Neural cell (in vitro differentiated cells): ENCODE measurements at regions not wholly inside any gene's neighbourhood (a gene's known extent, or its start where the extent isn't known, plus 50 kb on each side); places are given as distances from the start of the nearest gene placed in this dataset.

Experiments used
- EP300 ChIP-seq: fragments of 450-650 bp; conservative IDR thresholded peaks from 2 replicates; pipeline ENCODE4 v1.6.1; 2014; ENCODE audit warnings: antibody characterized with exemption, mild to moderate bottlenecking, moderate library complexity; ENCODE audit not compliant: poor library complexity, severe bottlenecking
- EZH2 ChIP-seq: fragments of 200-600, 300-800 bp; shearing (Covaris generic), sonication (generic); IDR thresholded peaks from 2 replicates; pipeline ENCODE4 v1.6.1; 2014; ENCODE audit warnings: antibody characterized with exemption, low read length, borderline replicate concordance, mild to moderate bottlenecking; ENCODE audit not compliant: insufficient read depth, poor library complexity, severe bottlenecking
- MXI1 ChIP-seq: fragments of 450-650 bp; conservative IDR thresholded peaks from 2 replicates; pipeline ENCODE4 v1.6.1; 2014; ENCODE audit warnings: antibody characterized with exemption, mild to moderate bottlenecking; ENCODE audit not compliant: poor library complexity, severe bottlenecking
- POLR2AphosphoS5 ChIP-seq: IDR thresholded peaks from 2 replicates; pipeline ENCODE4 v1.6.1; 2012
- RAD21 ChIP-seq: fragments of 450-650 bp; conservative IDR thresholded peaks from 2 replicates; pipeline ENCODE4 v1.6.1; 2014; ENCODE audit warnings: antibody characterized with exemption, mild to moderate bottlenecking, moderate library complexity
- SMC3 ChIP-seq: fragments of 450-650 bp; conservative IDR thresholded peaks from 2 replicates; pipeline ENCODE4 v1.6.1; 2014; ENCODE audit warnings: antibody characterized with exemption, mild to moderate bottlenecking, moderate library complexity; ENCODE audit not compliant: poor library complexity
- TAF1 ChIP-seq: IDR thresholded peaks from 2 replicates; pipeline ENCODE4 v1.6.1; 2012; ENCODE audit warnings: low read depth
- TF ChIP-seq, protein P1 (sequence below): fragments of 450-650 bp; IDR thresholded peaks from 2 replicates; pipeline ENCODE4 v1.5.1; 2014; ENCODE audit warnings: antibody characterized with exemption, mild to moderate bottlenecking, moderate library complexity; ENCODE audit not compliant: poor library complexity, severe bottlenecking
- TF ChIP-seq, protein P2 (sequence below): IDR thresholded peaks from 2 replicates; pipeline ENCODE4 v1.6.1; 2012; ENCODE audit warnings: borderline replicate concordance

DNA sequence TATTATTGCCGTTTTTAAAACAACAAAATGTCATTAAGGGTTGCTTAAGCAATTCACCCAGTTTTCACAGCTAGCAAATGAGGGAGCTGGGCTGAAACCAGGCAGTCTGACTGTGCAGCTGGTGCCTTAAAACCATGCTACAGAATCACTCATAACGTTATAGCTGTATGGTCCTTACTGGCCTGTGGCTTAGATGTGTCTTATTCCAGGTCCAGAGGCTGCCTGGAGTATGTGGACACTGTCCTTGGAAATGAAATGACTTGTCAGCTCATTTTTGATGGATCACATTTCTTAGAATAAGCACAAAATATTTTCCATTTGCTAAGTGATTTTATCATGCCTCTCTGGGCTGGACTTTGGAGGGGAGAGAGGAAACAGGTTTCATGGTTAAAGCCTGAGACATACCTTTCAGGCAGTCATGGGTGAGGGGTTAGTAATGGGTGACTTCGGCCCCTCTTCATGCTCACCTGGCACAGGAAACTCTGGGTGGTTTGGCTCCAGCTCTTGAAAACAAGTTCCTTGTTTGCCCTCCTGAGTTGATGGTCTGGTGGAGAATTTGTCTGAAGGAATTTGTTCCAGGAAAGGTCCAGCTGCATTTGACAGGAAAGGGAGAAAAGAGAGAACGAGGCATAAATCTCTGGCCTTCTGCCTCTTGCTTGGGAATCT is 823.2 kb downstream of the DHX35 start:
- TF ChIP-seq POLR2AphosphoS5 (no peak), EP300 (no peak), EZH2 (no peak), MXI1 (no peak), RAD21 (no peak), SMC3 (no peak), TAF1 (no peak)
- TF ChIP-seq, protein P1, sequence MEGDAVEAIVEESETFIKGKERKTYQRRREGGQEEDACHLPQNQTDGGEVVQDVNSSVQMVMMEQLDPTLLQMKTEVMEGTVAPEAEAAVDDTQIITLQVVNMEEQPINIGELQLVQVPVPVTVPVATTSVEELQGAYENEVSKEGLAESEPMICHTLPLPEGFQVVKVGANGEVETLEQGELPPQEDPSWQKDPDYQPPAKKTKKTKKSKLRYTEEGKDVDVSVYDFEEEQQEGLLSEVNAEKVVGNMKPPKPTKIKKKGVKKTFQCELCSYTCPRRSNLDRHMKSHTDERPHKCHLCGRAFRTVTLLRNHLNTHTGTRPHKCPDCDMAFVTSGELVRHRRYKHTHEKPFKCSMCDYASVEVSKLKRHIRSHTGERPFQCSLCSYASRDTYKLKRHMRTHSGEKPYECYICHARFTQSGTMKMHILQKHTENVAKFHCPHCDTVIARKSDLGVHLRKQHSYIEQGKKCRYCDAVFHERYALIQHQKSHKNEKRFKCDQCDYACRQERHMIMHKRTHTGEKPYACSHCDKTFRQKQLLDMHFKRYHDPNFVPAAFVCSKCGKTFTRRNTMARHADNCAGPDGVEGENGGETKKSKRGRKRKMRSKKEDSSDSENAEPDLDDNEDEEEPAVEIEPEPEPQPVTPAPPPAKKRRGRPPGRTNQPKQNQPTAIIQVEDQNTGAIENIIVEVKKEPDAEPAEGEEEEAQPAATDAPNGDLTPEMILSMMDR: no peak
- TF ChIP-seq, protein P2, sequence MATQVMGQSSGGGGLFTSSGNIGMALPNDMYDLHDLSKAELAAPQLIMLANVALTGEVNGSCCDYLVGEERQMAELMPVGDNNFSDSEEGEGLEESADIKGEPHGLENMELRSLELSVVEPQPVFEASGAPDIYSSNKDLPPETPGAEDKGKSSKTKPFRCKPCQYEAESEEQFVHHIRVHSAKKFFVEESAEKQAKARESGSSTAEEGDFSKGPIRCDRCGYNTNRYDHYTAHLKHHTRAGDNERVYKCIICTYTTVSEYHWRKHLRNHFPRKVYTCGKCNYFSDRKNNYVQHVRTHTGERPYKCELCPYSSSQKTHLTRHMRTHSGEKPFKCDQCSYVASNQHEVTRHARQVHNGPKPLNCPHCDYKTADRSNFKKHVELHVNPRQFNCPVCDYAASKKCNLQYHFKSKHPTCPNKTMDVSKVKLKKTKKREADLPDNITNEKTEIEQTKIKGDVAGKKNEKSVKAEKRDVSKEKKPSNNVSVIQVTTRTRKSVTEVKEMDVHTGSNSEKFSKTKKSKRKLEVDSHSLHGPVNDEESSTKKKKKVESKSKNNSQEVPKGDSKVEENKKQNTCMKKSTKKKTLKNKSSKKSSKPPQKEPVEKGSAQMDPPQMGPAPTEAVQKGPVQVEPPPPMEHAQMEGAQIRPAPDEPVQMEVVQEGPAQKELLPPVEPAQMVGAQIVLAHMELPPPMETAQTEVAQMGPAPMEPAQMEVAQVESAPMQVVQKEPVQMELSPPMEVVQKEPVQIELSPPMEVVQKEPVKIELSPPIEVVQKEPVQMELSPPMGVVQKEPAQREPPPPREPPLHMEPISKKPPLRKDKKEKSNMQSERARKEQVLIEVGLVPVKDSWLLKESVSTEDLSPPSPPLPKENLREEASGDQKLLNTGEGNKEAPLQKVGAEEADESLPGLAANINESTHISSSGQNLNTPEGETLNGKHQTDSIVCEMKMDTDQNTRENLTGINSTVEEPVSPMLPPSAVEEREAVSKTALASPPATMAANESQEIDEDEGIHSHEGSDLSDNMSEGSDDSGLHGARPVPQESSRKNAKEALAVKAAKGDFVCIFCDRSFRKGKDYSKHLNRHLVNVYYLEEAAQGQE: no peak
